Fibroblast of skin of right biceps (primary cell): ENCODE measurements at regions not wholly inside any gene's neighbourhood (a gene's known extent, or its start where the extent isn't known, plus 50 kb on each side); places are given as distances from the start of the nearest gene placed in this dataset.

Experiments
- DNase-seq: peaks from one replicate; pipeline ENCODE4 v3.0.0-alpha.2; 2013

DNA sequence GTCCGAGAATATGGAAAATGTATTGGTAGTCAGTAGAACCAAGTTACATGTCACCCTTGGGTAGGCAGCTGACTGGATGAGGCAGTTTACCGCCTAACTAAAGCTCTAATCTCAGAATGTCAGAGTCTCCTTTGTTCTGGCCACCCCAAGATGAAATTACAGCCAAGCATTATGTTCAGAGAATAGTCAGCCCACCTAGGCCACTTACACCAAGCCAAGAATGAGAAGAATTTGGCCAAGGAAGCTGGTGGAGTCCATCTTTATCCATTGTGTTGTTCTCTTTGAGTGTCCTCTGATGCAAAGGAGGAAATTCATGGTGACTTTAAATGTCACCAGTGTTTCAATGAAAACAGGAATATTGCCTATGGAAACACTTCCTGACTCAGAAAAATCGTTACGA lies 275.1 kb upstream of the MAP3K1 start:
- no peak for DNase-seq

DNA sequence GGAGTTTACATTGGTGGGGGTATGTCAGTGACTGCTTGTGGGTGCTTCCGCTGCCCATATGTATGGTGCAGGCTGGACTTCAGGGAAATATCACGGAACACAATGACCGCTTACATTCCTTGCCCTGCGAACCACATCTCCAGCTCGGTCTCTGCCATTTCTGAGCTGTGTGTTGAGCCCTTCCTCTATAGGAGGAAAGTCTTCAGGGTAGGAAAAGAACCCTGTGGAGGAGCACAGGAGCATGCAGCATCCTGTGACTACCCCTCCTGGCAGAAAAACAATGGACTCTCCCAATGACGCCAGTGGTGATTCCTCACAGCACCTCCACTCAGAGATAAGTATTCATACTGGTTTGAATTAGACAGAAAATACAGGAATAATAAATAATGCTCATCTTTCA lies 276.8 kb upstream of the MAP3K1 start:
- DNase-seq: no peak

DNA sequence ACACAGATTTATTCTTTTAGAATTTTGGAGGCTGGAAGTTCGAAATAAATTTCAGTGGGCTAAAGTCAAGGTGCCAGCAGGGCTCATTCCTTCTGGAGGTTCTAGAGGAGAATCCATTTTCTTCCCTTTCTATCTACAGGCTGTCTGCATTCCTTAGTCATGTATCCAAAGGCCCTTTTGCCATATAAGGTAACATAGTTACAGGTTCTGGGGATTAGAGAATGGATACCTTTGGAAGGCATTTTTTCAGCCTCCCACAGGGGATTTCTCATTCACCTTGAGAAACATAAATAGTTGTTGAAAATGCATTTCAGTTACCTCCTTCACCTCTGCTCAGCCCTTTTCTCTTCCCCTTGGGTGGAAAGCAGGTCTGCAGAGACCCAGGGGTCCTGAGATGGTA lies 280.0 kb upstream of the MAP3K1 start:
- no peak for DNase-seq

DNA sequence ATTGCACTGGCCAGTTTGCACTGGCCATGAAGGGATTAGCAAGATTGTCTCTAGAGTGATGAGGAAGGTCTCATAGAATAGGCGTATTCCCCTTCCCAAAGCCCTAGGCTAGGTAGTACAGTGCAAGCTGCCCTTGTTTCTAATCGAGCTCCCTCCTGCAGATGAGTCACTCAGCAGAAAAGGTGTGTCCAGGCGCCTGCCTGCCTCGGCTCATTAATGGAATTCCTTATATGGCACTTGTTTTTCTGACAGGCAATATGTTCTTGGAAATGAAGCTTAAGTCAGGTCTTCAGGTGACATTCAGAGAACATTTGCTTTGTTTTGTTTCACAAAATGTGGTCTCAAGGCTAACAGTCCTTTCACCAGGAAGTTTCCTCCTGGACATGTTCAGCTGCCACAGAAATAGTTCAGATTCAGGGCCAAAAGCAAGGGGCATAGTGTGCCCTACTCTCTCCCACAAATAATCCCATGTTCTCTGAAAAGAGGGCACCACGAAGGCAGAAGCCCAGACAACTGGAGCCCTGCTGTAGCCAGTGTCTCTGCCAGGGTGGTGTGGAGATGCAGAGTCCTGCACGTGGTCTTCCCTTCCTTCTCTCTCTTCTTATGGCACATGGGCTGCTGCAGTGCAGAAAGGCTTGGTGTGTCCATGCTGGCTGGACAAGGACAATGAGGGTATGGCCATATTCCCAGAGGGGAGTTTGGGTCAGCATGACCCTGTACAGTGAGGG lies 281.1 kb upstream of the MAP3K1 start:
- no peak for DNase-seq

DNA sequence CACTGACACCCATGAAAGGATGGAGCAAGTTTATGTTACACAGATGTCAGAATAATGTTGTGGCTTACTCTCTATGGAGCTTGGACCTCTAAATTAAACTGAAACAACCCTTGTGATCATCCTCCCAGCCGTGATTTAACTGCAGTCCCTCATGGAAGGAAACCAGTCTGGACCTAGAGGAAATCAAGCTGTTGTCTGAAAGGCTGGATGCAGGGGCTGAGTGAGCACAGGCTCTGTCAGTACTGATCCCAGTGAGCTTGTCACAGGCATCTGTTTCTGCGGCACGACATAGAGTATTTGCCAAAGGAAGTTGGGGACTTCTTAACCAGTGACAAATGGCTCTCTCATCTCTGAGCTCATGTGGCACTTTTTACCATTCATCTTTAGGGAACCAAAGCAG lies 282.9 kb upstream of the MAP3K1 start:
- no peak for DNase-seq

DNA sequence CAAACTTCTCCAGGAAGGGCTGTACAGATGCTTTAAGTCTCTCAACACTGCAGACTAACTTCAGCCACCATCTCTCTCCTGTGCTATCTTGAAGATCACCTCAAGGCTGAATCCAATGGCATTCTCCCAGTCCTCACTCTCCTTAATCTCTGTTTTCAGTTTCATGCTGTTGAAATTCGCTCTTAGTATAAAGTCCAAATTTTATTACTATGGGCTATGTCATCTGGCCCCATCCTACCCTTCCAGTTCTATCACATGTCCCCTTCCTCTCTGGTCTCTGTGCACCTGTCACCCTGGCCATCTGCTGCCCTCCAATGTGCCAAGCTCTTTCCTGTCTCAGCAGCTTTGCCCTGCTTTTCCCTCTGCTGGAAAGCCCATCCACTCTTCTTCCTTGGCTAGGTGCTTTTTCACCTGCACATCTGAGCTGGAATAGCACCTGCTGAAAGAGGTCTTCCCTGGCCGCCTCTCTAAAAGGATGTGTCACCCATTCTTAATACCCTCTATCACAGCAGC lies 284.7 kb upstream of the MAP3K1 start:
- no peak for DNase-seq

DNA sequence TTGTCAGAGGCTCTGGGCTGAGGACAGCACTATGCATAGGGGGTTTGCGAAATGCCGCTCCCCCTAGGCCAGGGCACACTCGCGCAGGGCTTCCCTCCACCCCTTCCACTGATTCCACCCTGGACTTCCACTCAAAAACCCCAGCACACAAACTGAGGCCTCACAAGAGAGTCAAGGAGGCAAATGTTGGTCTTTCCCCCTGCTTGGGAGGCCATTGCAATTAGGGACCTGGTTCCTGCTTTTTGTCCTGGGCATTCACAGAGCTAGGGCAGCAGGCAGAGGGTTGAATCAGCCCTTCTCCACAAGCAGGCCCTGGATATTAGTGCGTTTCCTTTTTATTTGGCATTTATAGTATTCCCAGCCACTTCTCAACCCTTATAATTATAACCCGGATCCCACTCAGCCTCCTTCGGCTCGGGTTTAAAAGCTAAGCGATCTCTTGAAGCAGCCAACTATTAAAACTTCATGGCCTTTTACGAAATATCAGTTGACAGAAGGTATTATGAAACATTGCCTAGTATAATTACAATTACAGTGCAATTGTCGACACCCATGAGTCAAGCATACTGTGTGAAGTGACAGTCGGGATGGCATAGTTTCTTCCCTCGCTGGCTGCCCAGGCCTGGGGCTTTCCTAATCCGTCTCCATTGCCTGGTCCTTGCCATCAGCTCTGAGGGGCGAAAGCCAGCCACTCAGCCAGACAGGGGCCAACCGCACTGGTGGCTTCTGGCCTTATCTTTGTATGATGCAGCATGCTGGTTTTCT lies 285.5 kb upstream of the MAP3K1 start:
- DNase-seq: no peak

DNA sequence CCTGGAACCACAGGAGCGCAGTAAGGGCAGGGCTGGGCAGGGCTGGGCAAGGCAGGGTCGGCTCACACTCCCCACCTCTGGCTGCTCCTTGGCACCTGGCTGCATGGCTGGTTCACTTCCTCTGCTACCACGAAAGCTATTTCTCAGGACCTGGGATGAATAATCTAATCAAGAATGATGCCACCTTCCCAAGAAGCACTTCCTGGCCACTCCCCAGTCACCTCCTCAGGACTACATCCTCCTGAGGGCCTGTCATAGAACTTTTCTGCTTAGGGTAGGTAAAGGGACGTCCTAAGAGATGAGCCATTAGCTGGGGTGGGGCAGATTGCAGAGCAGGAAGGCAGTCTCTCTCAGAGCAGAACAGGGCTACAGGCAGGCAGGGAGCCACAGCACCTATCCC lies 288.2 kb upstream of the MAP3K1 start:
- no peak for DNase-seq

DNA sequence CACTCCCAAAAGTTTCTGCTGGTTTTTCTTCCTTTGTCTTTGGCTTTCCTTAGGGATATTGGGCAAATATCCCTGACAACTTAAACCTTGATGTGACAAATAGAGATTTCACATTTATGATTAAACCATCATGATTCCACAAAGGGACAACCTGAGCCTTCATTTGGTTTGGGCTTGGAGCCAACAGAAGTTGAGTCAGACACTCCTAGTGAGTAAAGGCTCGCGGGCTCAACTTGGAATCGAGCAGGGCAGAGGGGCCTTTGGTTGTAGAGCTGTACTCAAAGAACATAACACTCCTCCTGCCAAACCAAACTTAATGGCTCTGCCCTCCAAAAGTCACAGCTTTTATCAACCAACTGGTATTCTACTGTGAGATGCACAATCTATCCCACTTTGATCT lies 290.2 kb upstream of the MAP3K1 start:
- peak; percentile 60 for DNase-seq

DNA sequence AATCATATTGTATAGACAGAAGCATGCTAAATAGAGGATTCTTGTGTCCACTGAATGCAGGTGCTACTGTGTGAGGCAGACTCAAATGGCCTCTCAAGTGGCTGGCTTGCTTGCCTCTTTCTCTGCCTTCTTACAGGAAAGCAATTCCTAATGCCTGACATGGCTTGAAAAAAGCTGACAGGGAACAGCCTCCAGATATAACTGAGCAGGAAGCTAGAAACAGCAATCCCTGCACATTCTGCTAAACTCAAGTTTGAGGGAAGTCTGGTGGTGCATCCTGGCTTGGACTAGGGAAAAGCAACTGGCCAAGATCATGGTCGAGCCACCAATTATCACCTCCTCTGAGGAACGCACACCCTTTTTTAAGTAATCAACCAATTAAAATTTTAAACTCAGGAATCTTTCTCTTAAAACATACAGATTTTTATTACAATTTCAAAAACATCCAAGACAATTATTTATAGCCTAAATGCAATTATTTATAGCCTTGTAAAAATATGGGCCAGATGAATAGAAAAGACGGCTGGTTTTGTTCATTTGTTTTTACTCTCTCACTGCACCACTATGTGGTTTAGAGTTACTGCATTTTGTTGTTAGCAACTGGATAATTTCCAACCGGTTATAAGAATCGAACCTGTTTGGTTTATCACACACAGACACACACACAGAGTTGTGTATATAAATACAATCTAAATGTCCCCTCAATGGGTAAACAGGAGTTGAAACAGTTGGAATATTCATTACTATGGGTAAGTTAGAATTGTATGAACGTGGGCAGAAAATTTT lies 290.9 kb upstream of the ANKRD55 start:
- no peak for DNase-seq

DNA sequence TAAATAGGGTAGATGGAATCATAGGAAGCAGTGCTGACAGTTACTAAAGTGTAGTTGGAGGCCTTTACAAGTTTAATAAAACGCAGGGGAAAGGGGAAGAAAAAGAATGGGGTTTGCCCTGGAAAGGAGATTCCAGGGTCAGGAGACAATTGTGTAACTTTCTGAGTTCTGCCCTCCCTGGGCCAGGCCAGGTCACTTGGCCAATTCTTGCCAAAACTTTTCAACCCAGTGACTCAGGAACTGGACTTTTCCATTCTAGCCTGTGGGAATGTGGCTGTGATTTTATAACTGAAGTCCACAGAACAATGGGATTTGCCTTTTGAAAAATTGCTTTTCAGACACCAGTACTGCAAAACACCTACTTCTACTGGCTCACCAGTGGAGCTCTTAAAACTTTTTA lies 289.8 kb upstream of the ANKRD55 start:
- no peak for DNase-seq

DNA sequence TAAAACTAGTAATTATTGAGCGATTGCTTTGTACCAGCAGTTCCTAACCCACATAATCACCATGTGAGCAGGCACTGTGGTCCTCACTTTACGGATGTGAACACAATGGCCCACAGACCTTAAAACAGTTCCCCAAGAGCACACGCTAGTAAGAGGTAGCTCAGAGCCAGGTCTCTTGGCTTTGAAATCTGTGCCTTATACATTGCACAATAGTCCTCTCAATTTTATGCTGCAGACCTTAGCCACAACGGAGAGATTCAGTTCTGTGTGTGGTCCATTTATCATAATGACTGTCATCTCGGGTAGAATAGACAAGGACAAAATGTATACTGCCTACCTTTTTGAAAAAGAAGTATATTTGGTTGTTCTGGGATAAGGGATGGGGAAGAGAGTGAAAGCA lies 289.0 kb upstream of the ANKRD55 start:
- no peak for DNase-seq

DNA sequence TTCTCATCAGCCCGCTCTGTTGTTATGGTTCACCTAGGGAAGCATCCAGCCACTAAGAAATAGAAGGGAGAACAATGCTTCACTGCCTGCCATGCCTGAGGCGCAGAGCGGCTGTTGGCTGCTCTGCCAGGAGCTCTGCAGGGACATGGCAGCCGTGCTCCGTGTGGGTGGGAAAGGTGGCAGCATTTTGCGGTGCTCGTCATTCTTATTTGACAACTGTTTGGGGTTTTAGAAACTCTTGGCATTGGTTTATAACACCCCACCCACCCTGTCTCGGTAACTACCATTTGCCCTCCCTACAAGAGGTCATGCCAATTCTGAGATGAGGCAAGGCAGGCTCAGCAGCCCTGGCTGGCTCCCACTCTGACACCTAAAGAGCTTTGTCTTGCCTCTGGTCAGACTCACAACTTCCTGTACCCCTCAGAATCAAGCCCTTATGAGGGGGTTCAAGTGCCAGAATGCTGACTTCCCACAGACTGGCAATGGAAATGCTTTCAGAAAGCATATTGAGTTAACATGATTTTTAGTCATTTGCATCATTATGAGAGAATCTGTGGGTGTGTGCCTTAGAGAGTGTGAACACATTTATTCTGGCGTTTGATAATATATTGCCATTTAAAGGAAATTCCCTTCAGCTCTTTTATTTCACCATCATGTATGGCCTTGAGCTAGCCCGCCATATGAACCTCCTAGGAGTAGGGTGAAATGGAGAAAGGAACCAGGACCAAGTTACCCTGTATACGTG lies 288.0 kb upstream of the ANKRD55 start:
- DNase-seq: no peak

DNA sequence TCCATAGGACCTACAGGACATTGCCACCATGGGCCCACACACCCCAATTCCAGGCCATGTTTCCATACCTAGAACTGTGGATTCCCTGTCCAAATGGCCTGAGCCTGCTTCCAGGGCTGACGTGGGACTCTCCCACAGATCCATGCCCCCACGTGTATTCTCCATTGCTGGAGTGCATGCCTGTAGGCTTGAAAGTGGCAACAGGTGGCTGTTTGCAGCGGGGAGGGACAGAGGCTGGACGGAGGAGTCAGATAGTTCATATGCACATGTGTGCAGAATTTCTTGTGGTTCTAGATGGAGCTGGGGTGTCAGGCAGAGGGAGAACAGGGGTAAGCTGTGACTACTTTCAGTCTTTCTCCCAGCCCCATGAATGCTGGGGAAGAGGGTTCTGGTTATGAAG lies 285.7 kb upstream of the ANKRD55 start:
- DNase-seq: no peak

DNA sequence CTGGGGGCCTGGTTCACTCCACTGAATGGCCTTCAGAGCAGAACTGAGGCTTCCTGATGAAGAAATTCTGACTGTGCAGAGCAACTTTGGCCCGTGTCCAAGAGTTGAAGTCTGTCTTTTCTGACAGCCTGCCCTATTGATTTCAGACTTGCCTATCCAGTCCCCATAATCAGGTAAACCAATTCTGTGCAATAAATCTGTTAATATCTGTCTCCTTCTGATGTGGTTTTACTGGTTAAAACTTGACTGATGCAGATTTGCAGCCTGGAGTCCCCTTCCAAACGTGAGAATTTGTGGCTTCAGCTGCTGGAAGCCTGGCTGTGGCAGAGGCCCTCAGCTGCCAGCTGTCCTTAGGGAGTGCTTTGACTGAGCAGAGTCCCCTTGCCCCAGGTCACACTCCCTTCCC lies 283.9 kb upstream of the ANKRD55 start:
- DNase-seq: peak; percentile 26

DNA sequence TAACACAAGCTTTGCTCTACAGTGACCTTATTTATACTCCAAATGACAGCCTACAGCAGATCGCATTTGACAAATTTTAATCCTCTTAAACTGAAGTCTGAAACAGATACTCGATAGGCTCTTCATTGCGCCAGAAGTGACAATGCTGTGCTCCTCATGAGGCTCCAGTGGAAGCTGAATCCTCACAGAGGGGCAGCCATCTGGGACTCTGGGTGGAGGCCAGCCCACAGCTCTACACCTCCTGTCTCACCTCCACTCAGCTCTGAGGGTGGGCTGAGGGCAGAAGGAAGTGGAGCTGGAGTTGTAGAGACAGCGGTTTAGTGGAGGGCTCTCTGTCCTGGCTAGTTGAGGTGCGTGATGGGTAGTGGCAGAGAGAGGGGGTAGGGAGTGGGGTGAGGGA lies 283.3 kb upstream of the ANKRD55 start:
- no peak for DNase-seq

DNA sequence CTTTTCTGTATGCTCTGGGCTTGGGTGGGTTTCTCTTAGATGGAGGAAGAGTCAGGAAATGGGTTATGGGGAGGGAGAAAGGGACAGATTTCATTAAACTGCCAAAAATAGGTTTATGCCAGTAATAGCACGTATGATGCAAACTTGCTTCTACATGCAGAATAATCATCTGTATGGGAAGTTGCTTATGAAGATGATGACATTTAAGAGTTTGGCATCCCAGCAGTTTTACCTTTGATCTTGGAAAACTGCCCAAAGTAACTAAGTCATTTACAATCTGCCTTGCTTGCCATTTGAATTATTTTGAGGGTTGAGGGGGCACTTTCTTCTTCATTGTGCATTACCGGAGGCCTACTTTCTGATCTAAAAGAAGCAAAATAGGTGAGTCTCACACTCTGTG lies 282.9 kb upstream of the ANKRD55 start:
- DNase-seq: no peak

DNA sequence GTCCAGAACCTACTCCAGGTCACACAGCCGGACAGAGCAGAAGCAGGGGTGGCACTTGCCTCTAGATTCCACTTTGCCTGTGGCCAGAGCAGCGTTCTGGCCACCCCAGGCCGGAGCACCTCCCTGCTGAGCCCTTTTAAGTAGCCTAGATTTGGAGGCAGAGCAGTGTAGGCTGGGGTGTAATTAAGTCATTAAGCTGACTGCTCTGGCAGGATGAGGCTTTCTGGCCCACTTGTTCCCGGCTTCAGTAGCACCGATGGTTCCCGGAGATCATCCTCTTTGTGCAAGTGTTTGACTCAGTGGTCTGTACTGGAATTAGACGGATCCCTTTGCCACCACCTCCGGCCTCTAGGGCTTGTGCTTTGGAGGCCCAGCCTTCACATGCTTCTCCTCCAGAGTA lies 281.9 kb upstream of the ANKRD55 start:
- no peak for DNase-seq

DNA sequence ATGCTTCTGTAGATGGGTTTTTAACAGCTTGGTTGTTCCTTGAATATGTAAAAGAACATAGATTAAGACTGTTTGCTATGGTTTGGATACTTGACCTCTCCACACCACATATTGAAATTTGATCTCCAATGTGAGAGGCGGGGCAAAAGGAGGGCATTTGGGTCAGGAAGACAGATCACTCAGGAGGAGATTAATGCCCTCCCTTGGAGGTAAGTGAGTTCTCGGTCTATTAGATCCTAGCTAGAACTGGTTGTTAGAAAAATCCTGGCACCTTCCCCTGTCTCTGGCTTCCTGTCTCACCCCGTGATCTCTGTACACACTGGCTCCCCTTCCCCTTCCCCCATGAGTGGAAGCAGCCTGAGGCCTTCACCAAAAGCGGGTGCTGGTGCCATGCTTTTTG lies 281.1 kb upstream of the ANKRD55 start:
- DNase-seq: no peak

DNA sequence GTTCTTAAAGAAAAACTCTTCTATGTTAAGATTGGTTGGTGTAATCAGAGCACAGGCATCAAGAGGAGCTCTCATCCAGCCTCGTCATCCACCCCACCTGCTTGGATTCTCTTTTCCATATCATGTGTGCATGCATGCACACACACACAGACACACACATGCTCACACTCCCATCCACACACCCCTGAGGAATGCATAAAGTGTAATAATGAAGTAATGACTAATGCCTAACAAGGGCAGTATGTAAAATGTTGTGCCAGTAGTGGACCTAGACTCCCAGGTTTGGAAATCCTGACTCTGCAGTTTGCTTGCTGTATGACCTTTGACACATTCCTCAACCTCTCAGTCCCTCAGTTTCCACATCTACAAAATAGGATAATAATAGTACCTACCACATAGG lies 280.0 kb upstream of the ANKRD55 start:
- DNase-seq: peak; percentile 17

DNA sequence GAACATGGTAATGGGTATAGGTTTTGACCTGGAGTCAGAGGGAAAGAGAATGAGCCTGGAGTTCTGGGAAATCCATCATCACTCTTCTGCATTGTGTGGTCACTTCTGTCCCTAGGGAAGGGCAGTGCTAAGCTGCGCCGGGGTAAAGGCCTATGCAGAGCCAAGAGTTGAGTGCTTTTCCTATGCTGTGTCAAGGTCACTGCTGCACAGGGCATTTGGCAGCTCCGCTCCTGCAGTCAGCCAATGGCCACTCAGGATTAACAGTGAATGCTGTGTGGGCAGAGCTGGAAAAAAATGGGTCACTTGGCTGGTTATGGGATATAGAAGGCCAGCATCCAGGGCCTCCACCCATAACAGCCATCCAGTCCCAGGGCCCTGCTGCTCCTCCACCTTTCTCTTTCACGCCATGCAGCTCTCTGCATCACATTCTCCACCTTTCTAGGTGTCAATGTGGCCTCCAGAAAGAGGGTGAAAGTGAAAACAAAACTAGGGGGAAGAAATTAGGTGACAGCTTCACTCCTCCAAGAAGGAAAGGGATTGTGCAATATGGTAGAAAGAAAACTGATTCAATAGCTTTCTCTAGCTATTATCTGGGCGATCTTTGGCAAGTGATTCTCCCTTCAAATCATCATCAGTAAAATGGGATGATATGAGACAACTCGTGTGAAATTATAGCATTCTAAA lies 279.3 kb upstream of the ANKRD55 start:
- no peak for DNase-seq

DNA sequence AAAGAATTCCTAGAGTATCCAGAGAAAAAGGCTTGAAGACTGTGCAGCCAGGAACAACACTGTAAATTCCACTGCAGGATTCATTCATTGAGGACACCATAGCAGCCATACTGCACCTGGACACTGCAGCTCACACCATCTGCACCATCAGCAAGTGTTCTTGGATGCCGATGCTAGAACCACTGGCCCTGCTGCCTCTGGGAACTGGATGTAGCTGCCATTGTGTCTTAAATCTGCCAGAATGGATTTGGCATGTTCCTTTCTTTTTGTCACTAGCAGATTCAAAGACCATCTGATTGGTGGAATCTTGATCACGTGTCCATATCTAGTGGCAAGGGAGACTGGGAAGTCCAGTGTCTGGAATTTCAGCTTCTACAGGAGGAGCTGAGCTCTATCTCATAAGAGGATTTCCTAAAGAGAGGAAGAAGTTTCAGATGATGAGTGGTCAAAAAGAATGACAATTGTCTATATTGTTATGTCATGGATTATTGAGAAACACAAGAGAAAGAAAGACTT lies 278.3 kb upstream of the ANKRD55 start:
- no peak for DNase-seq
